ENCODE measurements at regions not wholly inside any gene's neighbourhood (a gene's known extent, or its start where the extent isn't known, plus 50 kb on each side); places are given as distances from the start of the nearest gene placed in this dataset.

DNA sequence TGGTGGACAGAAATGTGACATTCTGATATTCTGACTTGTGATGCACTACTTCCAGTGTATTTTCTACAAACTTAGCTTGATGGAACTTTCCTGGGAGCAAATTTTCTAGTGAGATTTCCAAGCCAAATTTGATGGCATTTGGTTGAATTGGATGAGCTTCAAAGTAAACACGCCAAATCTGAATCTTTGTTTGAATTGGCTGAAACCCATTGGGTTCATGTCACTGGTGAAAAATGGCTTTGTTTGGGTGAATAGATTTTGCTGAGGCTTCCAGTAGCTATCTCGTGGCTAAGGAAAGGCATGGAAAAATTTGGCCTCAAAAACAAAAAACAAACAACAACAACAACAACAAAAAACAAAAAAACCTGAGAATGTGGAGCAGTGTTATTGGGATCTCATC lies 271.1 kb upstream of the RPS23 start:
- H3K4me1 ChIP-seq = peaks cover 0 to 12% (median 2%) of the 10 kb centered on the region in 4 donors
- TF ChIP-seq POLR2A (IDR thresholded peaks at IDR 0.05) (no peak), EP300 (IDR thresholded peaks at IDR 0.05) (no peak)
- TF ChIP-seq, protein P1, sequence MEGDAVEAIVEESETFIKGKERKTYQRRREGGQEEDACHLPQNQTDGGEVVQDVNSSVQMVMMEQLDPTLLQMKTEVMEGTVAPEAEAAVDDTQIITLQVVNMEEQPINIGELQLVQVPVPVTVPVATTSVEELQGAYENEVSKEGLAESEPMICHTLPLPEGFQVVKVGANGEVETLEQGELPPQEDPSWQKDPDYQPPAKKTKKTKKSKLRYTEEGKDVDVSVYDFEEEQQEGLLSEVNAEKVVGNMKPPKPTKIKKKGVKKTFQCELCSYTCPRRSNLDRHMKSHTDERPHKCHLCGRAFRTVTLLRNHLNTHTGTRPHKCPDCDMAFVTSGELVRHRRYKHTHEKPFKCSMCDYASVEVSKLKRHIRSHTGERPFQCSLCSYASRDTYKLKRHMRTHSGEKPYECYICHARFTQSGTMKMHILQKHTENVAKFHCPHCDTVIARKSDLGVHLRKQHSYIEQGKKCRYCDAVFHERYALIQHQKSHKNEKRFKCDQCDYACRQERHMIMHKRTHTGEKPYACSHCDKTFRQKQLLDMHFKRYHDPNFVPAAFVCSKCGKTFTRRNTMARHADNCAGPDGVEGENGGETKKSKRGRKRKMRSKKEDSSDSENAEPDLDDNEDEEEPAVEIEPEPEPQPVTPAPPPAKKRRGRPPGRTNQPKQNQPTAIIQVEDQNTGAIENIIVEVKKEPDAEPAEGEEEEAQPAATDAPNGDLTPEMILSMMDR (IDR thresholded peaks at IDR 0.05) = no peak
- peaks cover 0 to under 1% (median 0%) of the 10 kb centered on the region in 4 donors for H3K9me3 ChIP-seq
- H3K27ac ChIP-seq = no peak overlapping the region
- DNase-seq (ENCODE audit: low spot score in 2 of 2) = no peak
- H3K36me3 ChIP-seq = no peaks in the 10 kb centered on the region
- no peak overlapping the region for H3K4me3 ChIP-seq
- WGBS, 2 donors = 30 to 31% methylated on average over 2 of the region's 2 CpGs
- no peaks in the 10 kb centered on the region for H3K27me3 ChIP-seq

DNA sequence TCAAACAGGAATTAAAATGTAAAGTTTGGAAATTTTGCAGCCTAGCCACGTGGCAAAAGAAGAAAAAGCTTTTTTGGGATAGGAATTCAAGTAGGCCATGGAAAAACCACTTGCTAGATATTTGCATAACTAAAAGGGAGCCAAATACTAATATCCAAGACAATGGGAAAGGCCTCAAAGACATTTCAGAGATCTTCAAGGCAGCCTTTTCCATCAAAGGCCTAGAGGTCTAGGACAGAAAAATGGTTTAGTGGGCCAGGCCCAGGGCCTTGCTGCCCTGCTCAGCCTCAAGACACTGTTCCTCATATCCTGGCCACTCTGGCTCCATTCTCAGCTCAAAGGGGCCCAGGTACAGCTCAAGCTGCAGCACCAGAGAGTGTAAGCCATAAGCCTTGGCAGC lies 265.9 kb upstream of the RPS23 start:
- Histone ChIP-seq H3K4me3 (no peak overlapping the region), H3K9me3 (peaks cover 0 to 7% (median 0%) of the 10 kb centered on the region in 4 donors), H3K27ac (no peak overlapping the region), H3K4me1 (peaks cover 0 to 2% (median under 1%) of the 10 kb centered on the region in 4 donors), H3K36me3 (no peaks in the 10 kb centered on the region), H3K27me3 (no peaks in the 10 kb centered on the region)
- 61 to 76% methylated on average over 1 of the region's 1 CpG for WGBS, 2 donors
- no peak for DNase-seq (ENCODE audit: low spot score in 2 of 2)
- TF ChIP-seq, protein P1 (IDR thresholded peaks at IDR 0.05) = no peak
- TF ChIP-seq POLR2A (IDR thresholded peaks at IDR 0.05) = no peak
- TF ChIP-seq EP300 (IDR thresholded peaks at IDR 0.05) = no peak

DNA sequence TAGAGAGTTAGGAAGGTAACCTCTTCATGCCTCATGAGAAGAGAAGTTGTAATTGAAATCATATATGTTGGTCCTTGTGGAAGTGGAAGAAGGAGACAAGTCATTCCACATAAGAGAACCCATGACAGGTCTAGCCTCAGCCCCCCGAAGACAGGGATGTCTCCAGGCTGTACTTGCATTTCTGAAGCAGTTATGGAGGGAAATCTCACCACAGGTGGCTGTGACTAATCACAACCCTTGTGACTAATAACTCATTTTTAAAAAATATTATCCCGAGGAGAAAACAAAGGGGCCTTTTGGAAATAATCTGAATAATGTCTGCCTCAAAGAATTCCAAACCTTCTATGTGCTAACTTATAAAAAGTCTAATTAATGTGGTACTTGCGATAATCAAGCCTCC lies 262.1 kb upstream of the RPS23 start:
- Histone ChIP-seq H3K9me3 (peaks cover 0 to 7% (median 0%) of the 10 kb centered on the region in 4 donors), H3K27ac (no peak overlapping the region)

DNA sequence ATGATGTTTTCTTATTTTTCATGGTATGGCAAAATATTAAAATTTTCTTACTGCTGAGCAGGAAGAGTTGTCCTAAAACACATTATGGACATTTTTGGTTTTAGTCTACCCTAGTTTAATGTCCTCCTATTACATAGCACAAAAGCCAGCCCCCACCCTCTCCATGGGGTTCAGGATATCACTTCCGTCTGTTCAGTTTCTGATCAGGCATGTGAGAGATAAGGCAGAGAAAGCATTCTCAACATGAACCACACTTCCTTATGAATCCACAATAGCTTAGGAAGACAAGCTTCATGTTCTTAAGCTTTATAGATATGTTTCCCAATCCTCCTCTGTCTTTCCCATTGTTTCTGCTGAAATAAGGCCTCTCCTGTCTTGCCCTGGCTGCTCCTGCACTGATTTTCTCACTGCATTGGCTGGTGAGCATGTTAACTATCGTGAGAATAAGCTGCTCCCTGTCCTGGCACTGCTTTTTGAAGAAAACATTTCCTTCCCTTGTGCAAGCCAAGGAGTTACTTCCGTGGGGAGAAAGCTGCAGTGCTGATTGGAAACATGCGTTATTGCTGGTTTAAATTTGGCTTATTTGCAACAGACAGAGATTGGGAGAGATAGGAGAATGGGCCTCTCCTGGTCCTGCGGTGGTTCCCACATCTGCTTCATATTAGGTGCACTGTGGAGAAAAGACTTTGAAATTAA lies 260.3 kb upstream of the RPS23 start:
- DNase-seq (ENCODE audit: low spot score in 2 of 2) = no peak
- H3K27me3 ChIP-seq = no peaks in the 10 kb centered on the region
- no peak overlapping the region for H3K4me3 ChIP-seq
- peaks cover 0 to 7% (median 0%) of the 10 kb centered on the region in 4 donors for H3K4me1 ChIP-seq
- TF ChIP-seq, protein P1 (IDR thresholded peaks at IDR 0.05) = no peak
- TF ChIP-seq EP300 (IDR thresholded peaks at IDR 0.05) = no peak
- no peaks in the 10 kb centered on the region for H3K9me3 ChIP-seq
- H3K27ac ChIP-seq = no peak overlapping the region
- H3K36me3 ChIP-seq = no peaks in the 10 kb centered on the region
- WGBS, 2 donors = 49 to 64% methylated on average over 5 of the region's 5 CpGs

More for the DNA sequence above, 262.1 kb upstream of the RPS23 start:
- WGBS, 2 donors = 78 to 81% methylated on average over 3 of the region's 3 CpGs
- Histone ChIP-seq H3K4me1 (peaks cover 0 to 7% (median 0%) of the 10 kb centered on the region in 4 donors), H3K4me3 (no peak overlapping the region), H3K27me3 (no peaks in the 10 kb centered on the region), H3K36me3 (no peaks in the 10 kb centered on the region)
- DNase-seq (ENCODE audit: low spot score in 2 of 2) = no peak
- TF ChIP-seq, protein P1 (IDR thresholded peaks at IDR 0.05) = no peak
- no peak for TF ChIP-seq EP300 (IDR thresholded peaks at IDR 0.05)
- no peak for TF ChIP-seq POLR2A (IDR thresholded peaks at IDR 0.05)

DNA sequence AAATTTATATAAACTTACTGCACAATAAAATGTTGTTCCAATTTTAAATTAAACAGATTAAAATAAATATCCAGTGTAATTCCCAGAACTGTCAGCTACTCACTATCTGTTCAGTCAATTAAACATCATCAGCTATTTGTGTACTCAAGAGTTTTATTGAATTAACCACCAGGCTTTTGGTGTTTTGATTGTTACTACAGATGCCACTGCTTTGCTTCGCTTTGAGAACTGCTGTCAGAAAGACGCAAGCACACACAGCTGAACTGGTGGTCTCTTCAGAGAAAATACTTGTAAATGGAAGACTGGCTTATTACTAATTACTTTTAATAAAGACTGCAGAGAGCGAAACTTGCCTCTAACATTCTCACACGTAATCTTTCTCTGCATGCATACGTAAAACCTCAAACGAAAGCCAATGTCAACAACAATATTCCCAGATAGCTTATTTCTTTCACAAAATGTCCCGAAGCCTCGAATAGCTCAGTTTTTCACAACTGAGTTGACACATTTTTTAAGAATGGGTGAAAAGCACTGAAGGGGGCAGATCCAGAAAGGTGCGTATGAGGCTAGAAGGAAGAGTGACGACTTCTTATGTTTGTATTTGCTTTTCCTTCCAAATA lies 259.6 kb upstream of the RPS23 start:
- Histone ChIP-seq H3K4me1 (peaks cover 0 to 7% (median 0%) of the 10 kb centered on the region in 4 donors), H3K27ac (no peak overlapping the region), H3K27me3 (no peaks in the 10 kb centered on the region), H3K4me3 (no peak overlapping the region), H3K9me3 (no peaks in the 10 kb centered on the region), H3K36me3 (no peaks in the 10 kb centered on the region)
- TF ChIP-seq POLR2A (IDR thresholded peaks at IDR 0.05) (no peak), EP300 (IDR thresholded peaks at IDR 0.05) (no peak)
- TF ChIP-seq, protein P1 (IDR thresholded peaks at IDR 0.05) = no peak
- 76 to 77% methylated on average over 10 of the region's 10 CpGs for WGBS, 2 donors
- DNase-seq (ENCODE audit: low spot score in 2 of 2) = no peak

Measured in tibial nerve (tissue), 4 donors.